ENCODE measurements at regions not wholly inside any gene's neighbourhood (a gene's known extent, or its start where the extent isn't known, plus 50 kb on each side); places are given as distances from the start of the nearest gene placed in this dataset.

DNA sequence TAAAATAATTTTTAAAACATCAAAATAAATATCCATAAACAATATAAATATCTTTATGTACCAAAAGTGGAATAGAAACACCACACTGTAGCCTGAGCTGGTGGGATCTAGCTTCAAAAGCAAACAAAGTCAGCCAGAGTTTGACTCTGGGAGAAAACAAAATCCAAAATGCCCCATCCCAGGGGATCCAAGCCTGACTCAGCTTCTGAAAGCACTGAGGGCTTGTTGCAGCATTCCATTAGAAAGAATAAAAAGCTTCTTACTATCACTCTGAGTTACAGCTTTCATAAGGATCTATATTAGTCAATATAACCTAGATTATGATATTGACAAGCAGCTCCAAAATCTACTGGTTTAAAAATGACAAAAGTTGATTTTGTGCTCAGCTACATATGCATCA is 149.7 kb upstream of the ANKRD50 start:
- DNase-seq (ENCODE audit: low spot score in 2 of 2), result no peak
- no peak for TF ChIP-seq CTCF (IDR thresholded peaks at IDR 0.05)
- no peak for TF ChIP-seq POLR2A (IDR thresholded peaks at IDR 0.05)
- H3K4me3 ChIP-seq (ENCODE audit: low read depth, poor library complexity, severe bottlenecking), result no peak overlapping the region
- intact Hi-C loops (cut with DNase I; ENCODE audit: low total_unique reads), result no loop called here

DNA sequence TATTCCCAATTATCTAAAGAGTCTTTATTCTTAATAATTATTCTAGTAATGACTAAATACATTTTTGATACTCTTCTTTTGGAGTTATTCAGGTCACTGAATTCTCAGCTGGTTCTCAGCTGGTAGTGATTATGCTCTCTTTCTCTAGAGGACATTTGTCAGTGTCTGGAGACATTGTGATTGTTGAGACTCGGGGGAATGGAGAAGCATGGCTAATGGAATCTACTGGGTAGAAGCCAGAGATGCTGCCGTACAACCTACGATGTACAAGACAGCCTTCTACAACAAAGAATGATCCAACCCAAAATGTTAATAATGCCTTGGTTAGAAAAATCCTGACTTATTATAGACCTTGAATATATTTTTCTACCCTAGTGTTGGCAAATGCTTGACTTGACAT is 149.2 kb upstream of the ANKRD50 start:
- 56 to 67% methylated on average over 3 of the region's 3 CpGs for WGBS, 2 donors
- DNase-seq (ENCODE audit: low spot score in 2 of 2), result no peak
- intact Hi-C loops (cut with DNase I; ENCODE audit: low total_unique reads), result no loop called here
- no peak overlapping the region for H3K4me3 ChIP-seq (ENCODE audit: low read depth, poor library complexity, severe bottlenecking)
- TF ChIP-seq CTCF (IDR thresholded peaks at IDR 0.05) (no peak), POLR2A (IDR thresholded peaks at IDR 0.05) (no peak)

GRCh38 chr4:124854968-124855367 is 142.4 kb upstream of the ANKRD50 start:
- DNase-seq (ENCODE audit: low spot score in 2 of 2), result no peak
- intact Hi-C loops (cut with DNase I; ENCODE audit: low total_unique reads), result no loop called here
- WGBS, 2 donors, result 74 to 77% methylated on average over 3 of the region's 3 CpGs
- H3K4me3 ChIP-seq (ENCODE audit: low read depth, poor library complexity, severe bottlenecking), result no peak overlapping the region
- TF ChIP-seq POLR2A (IDR thresholded peaks at IDR 0.05), result no peak
- TF ChIP-seq CTCF (IDR thresholded peaks at IDR 0.05), result no peak

GRCh38 chr4:124851741-124852140 is 139.2 kb upstream of the ANKRD50 start:
- no peak for TF ChIP-seq POLR2A (IDR thresholded peaks at IDR 0.05)
- no peak for TF ChIP-seq CTCF (IDR thresholded peaks at IDR 0.05)
- no peak overlapping the region for H3K4me3 ChIP-seq (ENCODE audit: low read depth, poor library complexity, severe bottlenecking)
- intact Hi-C loops (cut with DNase I; ENCODE audit: low total_unique reads), result no loop called here
- no peak for DNase-seq (ENCODE audit: low spot score in 2 of 2)
- 58 to 61% methylated on average over 2 of the region's 2 CpGs for WGBS, 2 donors

DNA sequence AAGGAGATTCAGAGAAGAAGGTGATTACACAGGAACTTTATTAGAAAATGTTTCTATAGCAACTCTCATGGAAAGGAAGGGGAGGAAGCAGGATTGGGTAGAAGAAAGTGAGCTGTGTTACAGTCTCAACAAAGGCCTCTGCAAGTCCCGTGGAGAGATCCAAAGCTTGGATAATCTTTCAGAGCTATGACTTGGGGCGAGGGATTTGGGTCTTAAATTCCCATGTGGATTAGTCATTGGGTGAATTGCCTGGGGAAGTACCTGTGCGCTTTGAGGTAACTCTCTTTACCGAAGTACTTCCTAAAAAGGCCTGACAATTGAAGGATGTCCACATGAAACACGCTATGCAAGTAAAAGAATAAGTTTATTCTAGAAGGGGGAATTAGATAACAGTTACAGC is 133.8 kb upstream of the ANKRD50 start:
- TF ChIP-seq CTCF (IDR thresholded peaks at IDR 0.05), result no peak
- no peak for TF ChIP-seq POLR2A (IDR thresholded peaks at IDR 0.05)
- intact Hi-C loops (cut with DNase I; ENCODE audit: low total_unique reads), result no loop called here
- H3K4me3 ChIP-seq (ENCODE audit: low read depth, poor library complexity, severe bottlenecking), result no peak overlapping the region
- no peak for DNase-seq (ENCODE audit: low spot score in 2 of 2)
- 40 to 41% methylated on average over 5 of the region's 5 CpGs for WGBS, 2 donors

DNA sequence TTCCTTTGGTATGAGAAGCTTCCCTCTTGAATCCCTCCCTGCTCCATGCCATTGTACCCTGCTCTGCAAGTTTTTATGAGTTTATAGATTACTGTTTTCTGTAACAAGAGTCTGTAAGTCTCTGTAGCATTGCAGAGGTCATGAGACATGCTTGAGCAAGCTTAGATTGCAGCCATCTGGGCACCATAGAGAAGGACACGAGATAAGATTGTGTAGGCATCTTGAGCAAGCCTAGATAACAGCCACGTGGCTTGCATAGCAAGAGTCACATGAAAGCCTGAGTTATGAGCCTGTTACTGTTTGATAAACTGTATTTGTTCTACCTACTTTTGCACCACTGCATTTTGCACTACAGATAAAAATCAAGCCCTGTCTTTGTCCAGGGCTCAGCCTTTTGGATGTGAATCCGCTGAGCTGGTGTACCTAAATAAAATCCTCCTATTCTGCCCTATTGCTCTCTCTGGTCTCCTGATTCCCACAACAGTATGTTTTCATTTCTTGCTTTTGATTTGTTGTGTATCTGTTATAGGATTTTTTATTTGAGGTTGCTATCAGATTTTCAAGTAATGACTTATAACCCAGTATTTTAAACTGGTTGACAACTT is 127.4 kb upstream of the ANKRD50 start:
- no peak for DNase-seq (ENCODE audit: low spot score in 2 of 2)
- intact Hi-C loops (cut with DNase I; ENCODE audit: low total_unique reads), result no loop called here
- no peak for TF ChIP-seq CTCF (IDR thresholded peaks at IDR 0.05)
- TF ChIP-seq POLR2A (IDR thresholded peaks at IDR 0.05), result no peak
- H3K4me3 ChIP-seq (ENCODE audit: low read depth, poor library complexity, severe bottlenecking), result no peak overlapping the region
- 76 to 78% methylated on average over 3 of the region's 3 CpGs for WGBS, 2 donors

Measured in lower leg skin (tissue), 4 donors.